ENCODE measurements at regions not wholly inside any gene's neighbourhood (a gene's known extent, or its start where the extent isn't known, plus 50 kb on each side); places are given as distances from the start of the nearest gene placed in this dataset.

DNA sequence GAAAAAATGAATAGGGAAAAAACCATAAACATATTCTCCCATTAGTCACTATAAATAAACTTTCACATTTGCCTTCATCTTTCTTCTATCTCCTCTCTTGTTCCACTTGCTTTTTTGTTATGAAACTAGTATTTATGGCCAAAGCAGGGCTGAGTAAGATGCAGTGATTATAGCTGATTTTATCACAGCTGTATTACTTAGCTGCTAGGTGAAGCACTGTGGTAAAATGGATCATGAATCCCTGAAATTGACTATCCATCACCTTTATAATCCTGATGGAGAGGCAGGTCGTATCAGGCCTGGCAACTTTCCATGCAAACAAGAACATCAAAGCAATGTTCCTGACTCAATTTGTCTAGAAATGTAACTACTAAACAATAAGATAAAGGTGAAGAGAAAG is 471.6 kb downstream of the TUSC7 start:
- DNase-seq (ENCODE audit: low spot score), result no peak

GRCh38 chr3:117184574-117184973 is 475.0 kb downstream of the TUSC7 start:
- DNase-seq (ENCODE audit: low spot score), result no peak

GRCh38 chr3:117191245-117191644 is 481.7 kb downstream of the TUSC7 start:
- DNase-seq (ENCODE audit: low spot score), result no peak

DNA sequence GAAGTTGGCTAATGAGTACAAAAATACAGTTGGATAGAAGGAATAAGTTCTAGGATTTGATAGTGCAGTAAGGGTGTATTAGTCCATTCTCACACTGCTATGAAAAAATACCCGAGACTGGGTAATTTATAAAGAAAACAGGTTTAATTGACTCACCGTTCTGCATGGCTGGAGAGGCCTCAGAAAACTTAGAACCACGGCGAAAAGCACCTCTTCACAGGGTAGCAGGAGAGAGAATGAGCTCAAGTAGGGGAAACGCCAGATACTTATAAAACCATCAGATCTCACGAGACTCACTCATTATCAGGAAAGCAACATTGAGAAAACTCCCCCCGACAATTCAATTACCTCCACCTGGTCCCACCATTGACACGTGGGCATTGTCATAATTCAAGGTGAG is 483.3 kb downstream of the TUSC7 start:
- no peak for DNase-seq (ENCODE audit: low spot score)

DNA sequence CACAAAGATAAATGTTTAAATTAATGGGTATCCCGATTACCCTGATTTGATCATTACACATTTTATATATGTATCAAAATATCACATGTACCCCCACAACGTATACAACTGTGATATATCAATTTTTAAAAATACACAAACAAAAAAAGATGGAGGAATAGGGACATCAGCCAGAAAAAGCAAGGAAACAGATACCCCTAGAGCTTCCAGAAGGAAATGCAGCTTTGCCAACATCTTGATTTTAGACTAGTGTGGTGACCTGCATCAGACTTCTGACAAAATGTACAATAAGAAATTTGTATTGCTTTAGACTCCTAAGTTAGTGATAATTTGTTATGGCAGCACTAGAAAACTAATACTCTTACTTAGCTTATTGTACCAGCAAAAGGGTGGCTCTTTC is 483.8 kb downstream of the TUSC7 start:
- DNase-seq (ENCODE audit: low spot score), result no peak

GRCh38 chr3:117195034-117195433 is 485.5 kb downstream of the TUSC7 start:
- DNase-seq (ENCODE audit: low spot score), result no peak

GRCh38 chr3:117200962-117201361 is 491.4 kb downstream of the TUSC7 start:
- DNase-seq (ENCODE audit: low spot score), result no peak

GRCh38 chr3:117201901-117202774 is 492.6 kb downstream of the TUSC7 start:
- no peak for DNase-seq (ENCODE audit: low spot score)

DNA sequence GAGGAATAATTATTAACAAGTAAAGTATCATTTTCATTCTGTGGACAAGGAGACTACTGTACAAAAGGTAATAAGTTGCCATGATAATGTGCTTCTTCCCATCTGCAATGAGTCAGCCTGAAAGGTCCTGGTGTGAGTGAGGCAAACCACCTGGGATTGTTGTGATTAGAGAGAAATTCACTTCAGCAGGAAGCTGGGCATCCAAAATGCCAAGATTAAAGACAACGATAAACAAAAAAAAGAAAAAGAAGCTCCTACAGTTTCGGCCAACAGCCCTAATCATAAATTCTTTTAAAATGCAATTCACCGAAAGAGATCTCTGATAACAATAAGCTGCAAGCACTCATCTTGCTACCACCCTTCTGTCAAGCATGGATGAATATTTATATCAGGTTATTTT is 507.8 kb downstream of the TUSC7 start:
- no peak for DNase-seq (ENCODE audit: low spot score)

DNA sequence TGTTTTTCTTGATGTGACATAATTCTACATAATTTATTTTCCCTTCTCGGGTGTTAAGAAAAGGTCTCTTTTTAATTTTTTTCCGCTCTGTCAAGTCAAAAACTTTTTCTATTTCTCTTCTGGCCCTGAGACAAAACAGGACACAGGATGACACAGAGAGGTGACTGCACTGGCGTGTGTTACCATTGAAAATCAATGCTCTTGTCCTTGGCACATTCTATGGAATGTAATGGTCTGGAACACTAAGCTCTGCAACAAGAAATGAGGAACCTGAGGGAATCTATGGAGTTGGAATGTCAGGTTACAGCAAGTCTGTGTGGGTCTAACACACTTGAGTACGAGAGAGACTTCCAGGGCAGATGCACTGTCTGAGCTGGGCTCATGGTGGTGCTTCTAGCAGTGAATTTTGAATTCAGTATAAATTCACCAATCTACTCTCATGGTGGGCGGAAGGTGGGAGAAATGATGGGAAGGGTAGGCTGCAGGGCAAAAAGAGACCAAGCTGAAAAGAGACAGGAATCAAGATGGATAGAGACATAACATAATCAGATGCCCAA is 508.3 kb downstream of the TUSC7 start:
- DNase-seq (ENCODE audit: low spot score), result no peak

DNA sequence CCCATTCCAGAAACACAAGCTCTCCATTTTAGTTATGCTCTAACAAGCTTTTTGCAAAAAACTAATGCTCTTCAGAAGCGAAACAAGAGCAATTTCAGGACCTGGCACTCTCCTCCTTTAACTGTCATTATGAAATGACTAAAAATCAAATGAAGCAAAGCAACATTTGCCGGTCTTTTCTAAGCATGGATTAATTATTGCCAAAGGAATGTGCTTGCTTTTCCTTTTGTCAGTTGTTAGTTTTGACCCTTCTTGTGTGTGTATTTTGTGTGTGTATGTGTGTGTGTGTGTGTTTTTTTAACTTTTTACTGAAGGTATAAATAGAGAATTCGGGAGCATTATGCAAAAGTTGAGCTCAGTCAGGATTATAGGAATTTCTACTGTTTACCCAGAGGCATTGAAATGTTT is 509.1 kb downstream of the TUSC7 start:
- DNase-seq (ENCODE audit: low spot score), result no peak

GRCh38 chr3:117219296-117219695 is 509.7 kb downstream of the TUSC7 start:
- DNase-seq (ENCODE audit: low spot score), result no peak

- no peak for DNase-seq (ENCODE audit: low spot score)
These were observed 517.4 kb downstream of the TUSC7 start for GRCh38 chr3:117226932-117227331.

DNA sequence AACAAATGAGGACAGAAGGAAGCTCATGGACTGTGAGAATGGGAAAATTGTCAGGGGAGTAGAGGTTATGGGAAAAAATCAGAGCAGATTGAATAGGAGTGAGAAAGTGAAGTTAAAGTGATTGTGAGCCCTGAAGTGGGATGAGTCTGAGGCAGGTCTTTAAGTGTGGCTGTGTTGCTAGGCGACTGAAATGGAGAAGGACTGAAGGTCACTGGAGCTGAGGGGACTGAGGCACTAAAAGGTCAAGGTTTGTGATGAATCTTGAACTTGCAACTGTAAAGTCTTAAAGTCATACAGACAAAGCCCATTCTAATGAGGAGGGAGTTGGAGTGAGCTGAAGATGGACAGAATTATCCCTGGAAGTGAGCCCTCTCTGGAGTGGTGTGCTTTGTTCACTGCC is 518.9 kb downstream of the TUSC7 start:
- DNase-seq (ENCODE audit: low spot score), result no peak

GRCh38 chr3:117230924-117231323 is 521.3 kb downstream of the TUSC7 start:
- DNase-seq (ENCODE audit: low spot score), result no peak

GRCh38 chr3:117234331-117234730 is 524.8 kb downstream of the TUSC7 start:
- DNase-seq (ENCODE audit: low spot score), result no peak

- DNase-seq (ENCODE audit: low spot score), result no peak
These were observed 525.7 kb downstream of the TUSC7 start for GRCh38 chr3:117235304-117235703.

DNA sequence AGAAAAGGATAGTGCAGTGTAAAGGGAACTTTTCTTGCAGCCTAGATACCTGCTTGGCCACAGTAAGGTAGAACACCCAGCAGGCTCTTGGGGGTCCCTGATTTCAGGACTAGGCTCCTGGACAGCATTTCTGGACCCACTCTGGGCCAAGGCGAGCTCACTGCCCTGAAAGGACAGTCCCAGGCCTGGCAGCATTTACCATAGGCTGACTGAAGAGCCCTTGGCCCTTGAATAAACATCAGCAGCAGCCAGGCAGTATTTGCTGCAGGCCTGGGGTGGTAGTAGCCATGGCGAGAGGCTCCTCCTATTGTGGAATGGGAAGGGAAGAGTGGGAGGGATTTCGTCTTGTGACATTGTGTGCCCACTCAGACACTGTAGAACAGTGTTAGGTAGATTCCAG is 529.2 kb downstream of the TUSC7 start:
- no peak for DNase-seq (ENCODE audit: low spot score)

- no peak for DNase-seq (ENCODE audit: low spot score)
These were observed 534.1 kb downstream of the TUSC7 start for GRCh38 chr3:117243657-117244056.

- no peak for DNase-seq (ENCODE audit: low spot score)
These were observed 537.4 kb downstream of the TUSC7 start for GRCh38 chr3:117246771-117247555.

GRCh38 chr3:117248153-117248552 is 538.6 kb downstream of the TUSC7 start:
- no peak for DNase-seq (ENCODE audit: low spot score)

GRCh38 chr3:117252208-117252607 is 542.6 kb downstream of the TUSC7 start:
- peak; percentile 5 for DNase-seq (ENCODE audit: low spot score)

GRCh38 chr3:117252651-117253050 is 543.1 kb downstream of the TUSC7 start:
- DNase-seq (ENCODE audit: low spot score), result no peak
